A549 (cell line): ENCODE measurements at regions not wholly inside any gene's neighbourhood (a gene's known extent, or its start where the extent isn't known, plus 50 kb on each side); places are given as distances from the start of the nearest gene placed in this dataset.

ENCODE experiments used
- ATAC-seq, 2 experiments: fragments of 200-7000 bp in 1 of 2; fragments of >200 bp in 1 of 2; cut with Nextera tagmentation in 1 of 2; cut with Tn5 transposase in 1 of 2; 3 replicates each; pipeline versions ENCODE4 v1.8.0 to v1.9.1; 2018 to 2020; ENCODE audit warnings: mild to moderate bottlenecking in 1 of 2, moderate library complexity in 1 of 2
- CTCF ChIA-PET: fragments of 300-600 bp; sonication (Branson Sonifier 250); formaldehyde crosslinking; extraction: SDS; loops from one replicate; lab custom pipeline; 2021; ENCODE audit warnings: antibody characterized with exemption, inconsistent platforms; lab: Yijun Ruan, JAX
- POLR2A ChIA-PET: fragments of 350-600 bp; formaldehyde crosslinking; extraction: SDS; loops from one replicate; lab custom pipeline; 2021; ENCODE audit warnings: antibody characterized with exemption, inconsistent platforms; lab: Yijun Ruan, JAX
- DNase-seq, 2 experiments: peaks; one replicate each; pipeline versions ENCODE4 v3.0.0 to v3.0.0-alpha.2; 2011 to 2016; ENCODE audit warnings: low read depth in 1 of 2, low spot score in 1 of 2
- FAIRE-seq: peaks from 2 replicates; lab custom pipeline; 2011; peaks lifted over from hg19 to GRCh38; lab: Jason Lieb, UNC
- H3K27ac ChIP-seq, 2 experiments: fragments of >200 bp; sonication (Bioruptor Twin); formaldehyde crosslinking; 3 replicates each; pipeline ENCODE4 v1.5.1; 2016 to 2017
- H3K4me1 ChIP-seq: fragments of >200 bp; sonication (Bioruptor Twin); formaldehyde crosslinking; 3 replicates; pipeline ENCODE4 v1.6.1; 2016
- H3K4me2 ChIP-seq: fragments of >200 bp; sonication (Bioruptor Twin); formaldehyde crosslinking; 3 replicates; pipeline ENCODE4 v1.6.1; 2016
- H3K4me3 ChIP-seq: fragments of >200 bp; sonication (Bioruptor Twin); formaldehyde crosslinking; 3 replicates; pipeline ENCODE4 v1.5.1; 2016
- H3K9me3 ChIP-seq: fragments of >200 bp; sonication (Bioruptor Twin); formaldehyde crosslinking; 3 replicates; pipeline ENCODE4 v1.6.1; 2016
- CBX2 ChIP-seq: fragments of 200-600 bp; sonication (generic); IDR thresholded peaks from 2 replicates; pipeline ENCODE4 v1.6.1; 2016; ENCODE audit warnings: low read depth, mild to moderate bottlenecking, borderline replicate concordance
- CEBPB ChIP-seq, 2 experiments: fragments of >200 bp in 1 of 2; sonication (Bioruptor Twin) in 1 of 2; formaldehyde crosslinking in 1 of 2; IDR thresholded peaks; 2 replicates each; pipeline ENCODE4 v1.6.1; 2012 to 2016
- EHF ChIP-seq: fragments of 250-450 bp; sonication (Bioruptor Pico); IDR thresholded peaks from 2 replicates; pipeline ENCODE4 v1.5.0; 2020; ENCODE audit warnings: mild to moderate bottlenecking
- EHMT2 ChIP-seq: fragments of 200-600 bp; sonication (generic); IDR thresholded peaks from 2 replicates; pipeline ENCODE4 v1.6.1; 2016; ENCODE audit warnings: antibody characterized with exemption, low read depth, mild to moderate bottlenecking, moderate library complexity
- EP300 ChIP-seq, 2 experiments: fragments of >200 bp; sonication (Bioruptor Twin); formaldehyde crosslinking; IDR thresholded peaks; 2 replicates in 1 of 2; 3 replicates in 1 of 2; pipeline ENCODE4 v1.6.1; 2016 to 2017
- ESRRA ChIP-seq: fragments of 150-350 bp; IDR thresholded peaks from 2 replicates; pipeline ENCODE4 v1.6.1; 2014; ENCODE audit warnings: mild to moderate bottlenecking, low read length, borderline replicate concordance
- FOSB ChIP-seq: fragments of 250-450 bp; sonication (Bioruptor Pico); IDR thresholded peaks from 2 replicates; pipeline ENCODE4 v1.5.0; 2020; ENCODE audit warnings: mild to moderate bottlenecking, moderate library complexity
- FOXS1 ChIP-seq: fragments of 250-450 bp; sonication (Bioruptor Pico); IDR thresholded peaks from 2 replicates; pipeline ENCODE4 v1.5.0; 2020; ENCODE audit warnings: mild to moderate bottlenecking, moderate library complexity
- KDM1A ChIP-seq: fragments of 200-600 bp; sonication (generic); IDR thresholded peaks from 2 replicates; pipeline ENCODE4 v1.6.1; 2016; ENCODE audit warnings: low read depth, mild to moderate bottlenecking
- RNF2 ChIP-seq: fragments of 200-600 bp; sonication (generic); IDR thresholded peaks from 2 replicates; pipeline ENCODE4 v1.6.1; 2016; ENCODE audit warnings: low read depth, mild to moderate bottlenecking, antibody characterized with exemption, moderate library complexity, borderline replicate concordance
- SREBF2 ChIP-seq: fragments of 450-650 bp; IDR thresholded peaks from 2 replicates; pipeline ENCODE4 v1.6.1; 2014; ENCODE audit warnings: mild to moderate bottlenecking, moderate library complexity
- ZFP36 ChIP-seq: fragments of 450-650 bp; IDR thresholded peaks from 2 replicates; pipeline ENCODE4 v1.6.1; 2014; ENCODE audit warnings: borderline replicate concordance; ENCODE audit not compliant: partially characterized antibody
- ZNF302 ChIP-seq: fragments of 250-450 bp; sonication (Bioruptor Pico); IDR thresholded peaks from 2 replicates; pipeline ENCODE4 v1.9.0; 2021; ENCODE audit warnings: inconsistent platforms, mild to moderate bottlenecking, moderate library complexity
- WGBS: methylation state at CpG from one replicate; pipeline ENCODE4 v1.1.6; 2017; ENCODE audit errors: missing lambda C conversion rate; 5-methylcytosine and 5-hydroxymethylcytosine counted together
- TF ChIP-seq, protein P1 (sequence below): fragments of 250-450 bp; sonication (Bioruptor Pico); IDR thresholded peaks from 2 replicates; pipeline ENCODE4 v1.5.0; 2020; ENCODE audit warnings: low read depth, mild to moderate bottlenecking, moderate library complexity
- TF ChIP-seq, protein P2 (sequence below): IDR thresholded peaks from 2 replicates; pipeline ENCODE4 v1.6.1; 2012; ENCODE audit warnings: low read depth, borderline replicate concordance
- TF ChIP-seq, protein P3 (sequence below): fragments of >200 bp; sonication (Bioruptor Twin); formaldehyde crosslinking; IDR thresholded peaks from 2 replicates; pipeline ENCODE4 v1.6.1; 2016
- TF ChIP-seq, protein P4 (sequence below): fragments of >200 bp; sonication (Bioruptor Twin); formaldehyde crosslinking; IDR thresholded peaks from 3 replicates; pipeline ENCODE4 v1.5.1; 2016
- TF ChIP-seq, protein P5 (sequence below): fragments of 200-600 bp; sonication (generic); IDR thresholded peaks from 2 replicates; pipeline ENCODE4 v1.6.1; 2016; ENCODE audit warnings: antibody characterized with exemption, mild to moderate bottlenecking, moderate library complexity
- TF ChIP-seq, protein P6 (sequence below): fragments of >200 bp; sonication (Bioruptor Twin); formaldehyde crosslinking; IDR thresholded peaks from 3 replicates; pipeline ENCODE4 v1.6.1; 2016
- TF ChIP-seq, protein P7 (sequence below): IDR thresholded peaks from 2 replicates; pipeline ENCODE4 v1.6.1; 2012

DNA sequence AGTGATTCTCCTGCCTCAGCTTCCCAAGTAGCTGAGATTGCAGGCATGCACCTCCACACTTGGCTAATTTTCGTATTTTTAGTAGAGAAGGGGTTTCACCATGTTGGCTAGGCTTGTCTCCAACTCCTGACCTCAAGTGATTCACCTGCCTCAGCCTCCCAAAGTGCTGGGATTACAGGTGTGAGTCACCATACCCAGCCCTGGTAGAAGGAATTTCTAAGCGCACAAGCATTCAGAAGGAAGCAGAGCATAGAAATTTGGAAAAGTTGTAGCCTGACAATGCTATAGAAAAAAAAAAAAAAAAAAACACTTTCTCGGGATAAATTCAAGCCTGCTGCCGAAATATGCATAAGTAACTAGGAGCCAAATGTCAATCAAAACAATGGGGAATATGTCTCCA, 249.4 kb downstream of the GRB14 start:
- no peak for FAIRE-seq

DNA sequence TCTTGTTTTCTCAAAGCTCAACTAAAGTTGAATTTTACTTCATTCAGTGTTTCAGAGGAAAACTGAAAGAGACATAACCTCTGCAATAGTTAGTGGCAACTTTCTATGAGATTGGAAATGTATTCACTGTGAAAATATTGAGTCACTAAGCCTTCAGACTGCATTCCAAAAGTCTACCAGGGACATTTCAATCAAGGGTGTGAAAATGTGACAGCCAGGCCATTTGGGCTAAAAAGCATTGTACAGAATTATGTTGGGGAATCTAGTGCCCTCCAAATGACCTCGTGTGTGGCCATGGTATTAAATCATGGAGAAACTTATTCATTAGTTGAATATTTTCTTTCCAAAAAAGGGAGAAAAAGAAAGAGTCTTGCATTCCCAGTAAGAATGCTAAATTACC, 251.9 kb downstream of the GRB14 start:
- TF ChIP-seq FOSB (CRISPR knock-in tag): no peak
- TF ChIP-seq, protein P1, sequence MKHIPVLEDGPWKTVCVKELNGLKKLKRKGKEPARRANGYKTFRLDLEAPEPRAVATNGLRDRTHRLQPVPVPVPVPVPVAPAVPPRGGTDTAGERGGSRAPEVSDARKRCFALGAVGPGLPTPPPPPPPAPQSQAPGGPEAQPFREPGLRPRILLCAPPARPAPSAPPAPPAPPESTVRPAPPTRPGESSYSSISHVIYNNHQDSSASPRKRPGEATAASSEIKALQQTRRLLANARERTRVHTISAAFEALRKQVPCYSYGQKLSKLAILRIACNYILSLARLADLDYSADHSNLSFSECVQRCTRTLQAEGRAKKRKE (CRISPR knock-in tag): no peak
- TF ChIP-seq, protein P2, sequence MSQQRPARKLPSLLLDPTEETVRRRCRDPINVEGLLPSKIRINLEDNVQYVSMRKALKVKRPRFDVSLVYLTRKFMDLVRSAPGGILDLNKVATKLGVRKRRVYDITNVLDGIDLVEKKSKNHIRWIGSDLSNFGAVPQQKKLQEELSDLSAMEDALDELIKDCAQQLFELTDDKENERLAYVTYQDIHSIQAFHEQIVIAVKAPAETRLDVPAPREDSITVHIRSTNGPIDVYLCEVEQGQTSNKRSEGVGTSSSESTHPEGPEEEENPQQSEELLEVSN: no peak
- TF ChIP-seq CEBPB (IDR thresholded peaks at IDR 0.05): no peak
- TF ChIP-seq, protein P3, sequence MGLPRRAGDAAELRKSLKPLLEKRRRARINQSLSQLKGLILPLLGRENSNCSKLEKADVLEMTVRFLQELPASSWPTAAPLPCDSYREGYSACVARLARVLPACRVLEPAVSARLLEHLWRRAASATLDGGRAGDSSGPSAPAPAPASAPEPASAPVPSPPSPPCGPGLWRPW: no peak
- no peak for TF ChIP-seq FOXS1
- no peak for TF ChIP-seq ESRRA
- 3% methylated on average over 1 of the region's 1 CpG for WGBS
- FAIRE-seq (no peak), DNase-seq (no peak), ATAC-seq (no peak)
- Histone ChIP-seq H3K27ac (no peak overlapping the region), H3K4me3 (no peak overlapping the region), H3K4me1 (no peaks in the 10 kb centered on the region), H3K4me2 (no peak overlapping the region), H3K9me3 (no peaks in the 10 kb centered on the region)
- ChIA-PET CTCF (no interaction called here), POLR2A (no interaction called here)

More for the DNA sequence above, 249.4 kb downstream of the GRB14 start:
- H3K27ac ChIP-seq: no peak overlapping the region
- TF ChIP-seq SREBF2: no peak
- TF ChIP-seq, protein P2: no peak
- TF ChIP-seq, protein P4, sequence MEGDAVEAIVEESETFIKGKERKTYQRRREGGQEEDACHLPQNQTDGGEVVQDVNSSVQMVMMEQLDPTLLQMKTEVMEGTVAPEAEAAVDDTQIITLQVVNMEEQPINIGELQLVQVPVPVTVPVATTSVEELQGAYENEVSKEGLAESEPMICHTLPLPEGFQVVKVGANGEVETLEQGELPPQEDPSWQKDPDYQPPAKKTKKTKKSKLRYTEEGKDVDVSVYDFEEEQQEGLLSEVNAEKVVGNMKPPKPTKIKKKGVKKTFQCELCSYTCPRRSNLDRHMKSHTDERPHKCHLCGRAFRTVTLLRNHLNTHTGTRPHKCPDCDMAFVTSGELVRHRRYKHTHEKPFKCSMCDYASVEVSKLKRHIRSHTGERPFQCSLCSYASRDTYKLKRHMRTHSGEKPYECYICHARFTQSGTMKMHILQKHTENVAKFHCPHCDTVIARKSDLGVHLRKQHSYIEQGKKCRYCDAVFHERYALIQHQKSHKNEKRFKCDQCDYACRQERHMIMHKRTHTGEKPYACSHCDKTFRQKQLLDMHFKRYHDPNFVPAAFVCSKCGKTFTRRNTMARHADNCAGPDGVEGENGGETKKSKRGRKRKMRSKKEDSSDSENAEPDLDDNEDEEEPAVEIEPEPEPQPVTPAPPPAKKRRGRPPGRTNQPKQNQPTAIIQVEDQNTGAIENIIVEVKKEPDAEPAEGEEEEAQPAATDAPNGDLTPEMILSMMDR: no peak
- no peak for TF ChIP-seq RNF2
- no peak for TF ChIP-seq ZFP36
- no peak for TF ChIP-seq ZNF302
- no peak for TF ChIP-seq CBX2
- no peak for TF ChIP-seq EP300 (IDR thresholded peaks at IDR 0.05)
- no peak for TF ChIP-seq EHMT2
- no peak for TF ChIP-seq KDM1A
- TF ChIP-seq ESRRA: no peak
- TF ChIP-seq, protein P5, sequence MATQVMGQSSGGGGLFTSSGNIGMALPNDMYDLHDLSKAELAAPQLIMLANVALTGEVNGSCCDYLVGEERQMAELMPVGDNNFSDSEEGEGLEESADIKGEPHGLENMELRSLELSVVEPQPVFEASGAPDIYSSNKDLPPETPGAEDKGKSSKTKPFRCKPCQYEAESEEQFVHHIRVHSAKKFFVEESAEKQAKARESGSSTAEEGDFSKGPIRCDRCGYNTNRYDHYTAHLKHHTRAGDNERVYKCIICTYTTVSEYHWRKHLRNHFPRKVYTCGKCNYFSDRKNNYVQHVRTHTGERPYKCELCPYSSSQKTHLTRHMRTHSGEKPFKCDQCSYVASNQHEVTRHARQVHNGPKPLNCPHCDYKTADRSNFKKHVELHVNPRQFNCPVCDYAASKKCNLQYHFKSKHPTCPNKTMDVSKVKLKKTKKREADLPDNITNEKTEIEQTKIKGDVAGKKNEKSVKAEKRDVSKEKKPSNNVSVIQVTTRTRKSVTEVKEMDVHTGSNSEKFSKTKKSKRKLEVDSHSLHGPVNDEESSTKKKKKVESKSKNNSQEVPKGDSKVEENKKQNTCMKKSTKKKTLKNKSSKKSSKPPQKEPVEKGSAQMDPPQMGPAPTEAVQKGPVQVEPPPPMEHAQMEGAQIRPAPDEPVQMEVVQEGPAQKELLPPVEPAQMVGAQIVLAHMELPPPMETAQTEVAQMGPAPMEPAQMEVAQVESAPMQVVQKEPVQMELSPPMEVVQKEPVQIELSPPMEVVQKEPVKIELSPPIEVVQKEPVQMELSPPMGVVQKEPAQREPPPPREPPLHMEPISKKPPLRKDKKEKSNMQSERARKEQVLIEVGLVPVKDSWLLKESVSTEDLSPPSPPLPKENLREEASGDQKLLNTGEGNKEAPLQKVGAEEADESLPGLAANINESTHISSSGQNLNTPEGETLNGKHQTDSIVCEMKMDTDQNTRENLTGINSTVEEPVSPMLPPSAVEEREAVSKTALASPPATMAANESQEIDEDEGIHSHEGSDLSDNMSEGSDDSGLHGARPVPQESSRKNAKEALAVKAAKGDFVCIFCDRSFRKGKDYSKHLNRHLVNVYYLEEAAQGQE: no peak
- TF ChIP-seq EHF (CRISPR knock-in tag): no peak
- TF ChIP-seq, protein P6, sequence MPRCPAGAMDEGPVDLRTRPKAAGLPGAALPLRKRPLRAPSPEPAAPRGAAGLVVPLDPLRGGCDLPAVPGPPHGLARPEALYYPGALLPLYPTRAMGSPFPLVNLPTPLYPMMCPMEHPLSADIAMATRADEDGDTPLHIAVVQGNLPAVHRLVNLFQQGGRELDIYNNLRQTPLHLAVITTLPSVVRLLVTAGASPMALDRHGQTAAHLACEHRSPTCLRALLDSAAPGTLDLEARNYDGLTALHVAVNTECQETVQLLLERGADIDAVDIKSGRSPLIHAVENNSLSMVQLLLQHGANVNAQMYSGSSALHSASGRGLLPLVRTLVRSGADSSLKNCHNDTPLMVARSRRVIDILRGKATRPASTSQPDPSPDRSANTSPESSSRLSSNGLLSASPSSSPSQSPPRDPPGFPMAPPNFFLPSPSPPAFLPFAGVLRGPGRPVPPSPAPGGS: no peak
- TF ChIP-seq, protein P7, sequence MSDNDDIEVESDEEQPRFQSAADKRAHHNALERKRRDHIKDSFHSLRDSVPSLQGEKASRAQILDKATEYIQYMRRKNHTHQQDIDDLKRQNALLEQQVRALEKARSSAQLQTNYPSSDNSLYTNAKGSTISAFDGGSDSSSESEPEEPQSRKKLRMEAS: no peak
- H3K4me3 ChIP-seq: no peak overlapping the region
- ChIA-PET POLR2A (no interaction called here), CTCF (no interaction called here)
- no peak overlapping the region for H3K4me2 ChIP-seq
- DNase-seq: no peak
- WGBS: 31% methylated on average over 4 of the region's 4 CpGs
- no peaks in the 10 kb centered on the region for H3K4me1 ChIP-seq
- ATAC-seq: no peak
- no peaks in the 10 kb centered on the region for H3K9me3 ChIP-seq
